Limb (tissue), 2 donors: ENCODE measurements at regions not wholly inside any gene's neighbourhood (a gene's known extent, or its start where the extent isn't known, plus 50 kb on each side); places are given as distances from the start of the nearest gene placed in this dataset.

Source experiments
- DNase-seq, 2 donors: peaks; one replicate each; pipeline ENCODE4 v3.0.0-alpha.2; 2016; ENCODE audit errors: extremely low spot score in 2 of 2

DNA sequence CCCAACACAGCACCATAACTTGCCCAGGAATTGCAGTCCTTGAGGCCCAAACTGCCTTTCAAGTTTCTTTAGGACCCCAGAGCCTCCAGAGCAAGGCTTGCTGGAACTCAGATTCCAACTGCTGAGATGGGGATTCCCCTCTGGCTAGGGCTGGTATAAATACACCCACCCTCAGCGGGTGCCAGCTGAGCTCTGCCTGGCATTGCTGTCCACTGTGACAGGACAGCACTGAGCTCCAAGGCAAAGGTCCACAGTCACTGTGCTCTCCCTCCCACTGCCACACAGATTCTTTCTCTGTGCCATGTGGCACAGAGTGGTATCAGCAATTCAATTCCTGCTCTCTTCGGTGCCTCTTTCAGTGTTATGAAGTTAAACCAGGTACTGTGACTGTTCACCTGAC lies 304.2 kb upstream of the LMCD1 start:
- DNase-seq, result no peak

DNA sequence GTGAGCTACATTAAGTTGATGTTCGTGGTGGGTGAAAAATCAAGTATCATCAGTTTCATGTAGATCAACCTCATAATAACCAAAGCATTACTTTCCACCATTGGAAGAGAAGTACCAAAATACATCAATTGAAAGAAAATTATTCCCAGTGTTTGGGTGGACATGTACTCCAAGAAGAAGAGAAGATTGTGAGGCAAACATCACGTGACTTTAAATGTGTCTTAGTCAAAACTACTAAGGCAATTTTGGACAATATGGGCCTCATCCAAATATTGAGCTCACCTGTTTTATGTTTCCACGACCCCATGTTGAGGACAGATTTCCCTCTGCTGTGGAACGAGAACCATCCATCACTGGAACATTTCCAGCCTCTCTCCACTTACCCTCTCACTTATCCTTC lies 303.0 kb upstream of the LMCD1 start:
- no peak for DNase-seq

DNA sequence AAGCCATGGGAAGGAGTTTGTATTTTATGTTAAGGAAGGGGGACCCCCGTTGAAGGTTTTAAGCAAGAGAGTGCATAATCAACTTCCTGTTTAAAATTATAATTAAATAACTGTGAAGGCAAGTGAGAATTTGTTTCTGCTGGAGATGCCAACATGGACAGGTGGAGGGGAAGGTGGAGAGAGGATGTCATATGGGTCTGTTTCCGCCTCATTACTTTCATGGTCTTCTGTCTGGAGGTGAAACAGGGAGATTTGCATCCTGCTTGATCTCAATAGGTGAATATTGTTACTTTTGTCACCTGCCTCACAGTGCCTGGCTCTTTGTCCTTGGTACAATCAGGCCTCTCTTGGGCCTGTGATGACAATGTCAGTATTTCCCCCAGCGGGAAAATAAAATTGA lies 300.6 kb upstream of the LMCD1 start:
- DNase-seq, result no peak

DNA sequence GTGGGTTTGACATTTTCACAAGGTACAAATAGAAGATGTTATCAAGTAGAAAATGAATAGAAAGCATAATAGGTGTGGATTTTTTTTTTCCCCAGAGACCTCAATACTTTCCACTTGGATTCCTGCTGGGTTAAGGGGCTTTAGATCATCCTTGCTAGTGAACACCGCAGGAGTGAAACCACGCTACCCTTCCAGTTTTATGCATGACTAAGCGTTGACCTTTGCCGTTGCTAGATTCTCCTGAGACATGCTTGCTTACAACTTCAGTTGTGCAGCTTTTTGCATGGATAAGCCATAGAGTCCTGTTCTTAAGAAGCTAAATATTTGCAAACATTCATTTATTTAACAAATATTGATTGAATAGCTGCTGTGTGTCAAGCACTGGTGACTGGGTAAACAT lies 299.7 kb upstream of the LMCD1 start:
- DNase-seq, result no peak

DNA sequence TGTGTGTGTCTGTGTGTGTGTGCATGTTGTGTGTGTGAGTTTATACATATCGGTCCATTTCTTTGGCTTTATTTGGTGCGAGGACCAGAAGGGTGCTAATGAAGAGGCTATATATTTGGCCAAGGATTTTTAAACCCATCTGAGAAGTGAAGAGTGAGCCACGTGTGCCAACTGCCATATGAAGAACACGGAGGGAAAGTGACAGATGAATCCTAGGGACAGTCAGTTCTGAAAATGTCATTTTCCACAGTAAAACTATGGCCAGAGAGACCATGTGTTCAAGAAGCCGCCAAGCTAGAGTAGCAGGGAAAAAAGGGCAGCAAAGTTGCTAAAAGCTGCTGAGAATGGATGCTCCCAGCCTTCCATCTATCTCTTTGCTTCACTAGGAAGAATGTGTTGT lies 297.3 kb upstream of the LMCD1 start:
- DNase-seq, result no peak

DNA sequence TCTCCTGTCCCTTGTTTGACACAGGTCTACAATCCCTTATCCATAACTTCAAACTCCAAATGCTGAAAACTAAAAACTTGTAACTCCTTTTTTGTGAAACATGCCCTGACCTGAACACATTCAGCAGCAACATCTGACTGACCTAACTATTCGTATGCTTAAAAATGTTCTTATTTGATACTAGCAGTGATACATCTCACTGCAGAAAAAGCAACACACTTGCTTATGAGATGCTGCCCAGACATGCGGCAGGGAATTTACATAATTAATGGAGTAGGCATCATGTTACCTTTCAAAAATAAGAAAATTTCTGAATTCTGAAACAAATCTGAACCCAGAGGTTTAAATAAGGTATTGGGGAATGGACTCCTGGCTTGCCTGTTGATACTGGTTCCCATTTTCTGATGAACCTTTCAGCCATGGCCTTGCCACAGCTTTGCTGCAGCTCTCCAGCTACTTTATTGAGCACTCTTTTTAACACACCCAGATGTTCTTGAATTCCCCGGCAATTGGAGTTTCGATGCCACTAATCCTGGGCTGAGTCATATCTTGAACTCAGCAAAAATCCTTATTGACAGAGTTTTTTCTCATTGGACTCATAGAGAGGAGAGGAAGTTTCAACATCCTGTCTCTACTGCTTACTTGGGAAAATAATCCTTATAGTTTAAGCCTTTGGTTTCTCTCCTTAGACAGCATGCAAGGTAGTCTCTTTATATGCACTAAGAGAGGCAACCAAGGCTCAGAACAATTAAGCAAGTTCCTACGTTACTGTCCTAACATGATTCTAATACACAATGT lies 296.6 kb upstream of the LMCD1 start:
- DNase-seq, result no peak

DNA sequence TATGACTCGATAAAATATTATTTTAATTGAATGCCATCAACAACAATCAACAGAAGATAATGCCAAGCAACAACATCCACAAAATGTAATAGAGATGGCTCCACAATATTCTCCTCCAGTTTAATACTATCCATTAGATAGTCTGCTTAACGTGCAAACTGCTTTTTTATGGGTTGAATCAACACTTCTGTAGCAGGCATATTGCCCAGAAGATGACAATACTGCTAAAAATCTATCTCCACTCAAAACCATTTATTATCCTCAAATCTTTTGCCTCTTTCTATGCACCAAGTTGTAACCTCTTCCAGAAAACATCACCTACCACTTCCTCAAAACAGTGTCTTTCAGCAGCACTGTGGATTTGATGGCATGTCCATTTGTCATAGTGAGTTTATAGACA lies 295.7 kb upstream of the LMCD1 start:
- no peak for DNase-seq

DNA sequence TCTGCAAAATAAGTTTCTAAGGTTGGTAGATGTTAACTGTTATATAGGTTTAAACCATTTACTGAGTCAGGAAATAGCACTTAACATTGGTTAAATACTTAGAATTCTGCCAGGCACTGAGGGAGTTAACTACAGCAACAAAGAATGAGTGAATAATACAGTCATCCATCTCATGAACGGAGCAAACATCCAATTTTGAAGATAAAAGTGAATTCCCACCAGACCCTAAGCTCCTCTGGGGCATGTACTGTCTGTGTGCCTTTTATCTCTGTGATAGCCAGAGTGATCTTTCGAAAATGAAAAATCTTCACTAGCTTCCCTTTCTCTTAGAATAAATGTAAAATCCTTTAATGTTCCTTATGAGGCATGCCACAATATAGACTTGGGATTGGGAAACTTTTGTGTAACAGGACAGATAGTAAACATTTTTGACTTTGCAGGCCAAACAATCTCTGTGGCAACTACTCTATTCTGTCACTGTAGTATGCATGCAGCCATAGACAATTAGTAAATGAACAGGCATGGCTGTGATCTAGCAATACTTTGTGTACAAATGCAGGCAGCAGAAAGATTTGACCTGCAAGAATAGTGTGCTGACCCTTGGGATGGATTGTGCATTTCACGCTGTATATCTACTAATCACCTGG lies 294.5 kb upstream of the LMCD1 start:
- no peak for DNase-seq

DNA sequence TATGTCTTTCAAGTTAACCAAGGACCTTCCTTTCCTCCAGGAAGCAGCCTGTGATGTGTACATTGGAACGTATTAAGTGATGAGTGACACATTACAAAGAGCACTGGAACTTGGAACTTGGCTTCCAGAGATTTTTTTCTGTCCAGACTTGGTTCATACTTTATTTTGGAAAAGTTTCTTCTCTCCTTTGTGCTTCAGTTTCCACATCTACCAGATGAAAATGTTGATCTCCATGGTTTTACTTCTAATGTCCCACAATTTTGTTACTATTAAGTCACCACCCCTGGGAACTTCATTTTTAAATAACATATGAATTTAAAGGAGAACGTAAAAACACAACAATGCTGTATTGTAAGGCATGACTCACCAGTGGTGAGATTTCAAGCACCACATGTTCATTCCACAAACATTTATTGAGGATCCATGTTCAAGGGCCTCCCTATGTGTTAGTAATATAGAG lies 290.7 kb upstream of the LMCD1 start:
- DNase-seq, result no peak

DNA sequence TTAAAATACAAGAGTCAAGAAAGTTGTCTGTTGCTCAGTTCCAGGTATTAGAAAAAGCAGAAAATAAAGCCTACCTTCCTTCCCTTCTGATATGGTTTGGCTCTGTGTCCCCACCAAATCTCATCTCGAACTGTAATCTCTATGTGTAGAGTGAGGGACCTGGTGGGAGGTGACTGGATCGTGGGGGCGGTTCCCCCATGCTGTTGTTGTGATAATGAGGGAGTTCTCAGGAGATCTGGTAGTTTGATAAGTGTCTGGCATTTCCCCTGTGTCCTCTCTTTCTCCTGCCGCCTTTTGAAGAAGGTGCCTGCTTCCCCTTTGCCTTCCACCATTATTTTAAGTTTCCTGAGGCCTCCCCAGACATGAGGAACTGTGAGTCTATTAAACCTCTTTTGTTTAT lies 288.8 kb upstream of the LMCD1 start:
- no peak for DNase-seq

DNA sequence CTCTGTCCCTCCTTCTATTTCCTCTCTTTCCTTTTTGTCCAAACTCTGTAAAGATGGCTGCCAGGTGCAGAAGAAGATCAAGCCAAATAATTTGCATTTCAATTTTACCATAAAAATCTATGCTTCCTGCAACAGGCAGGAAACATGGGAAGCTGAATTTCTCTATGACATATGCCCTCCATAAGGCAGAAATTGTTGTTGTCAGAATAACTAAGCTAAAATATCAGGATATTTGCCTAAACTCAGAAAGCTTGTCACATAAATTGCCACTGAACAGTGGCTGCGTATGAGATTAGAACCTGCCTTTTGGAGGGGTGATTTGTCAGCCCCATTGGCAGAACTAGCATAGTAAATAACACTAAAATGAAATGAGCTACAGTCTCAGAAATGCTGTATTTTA lies 288.3 kb upstream of the LMCD1 start:
- no peak for DNase-seq

DNA sequence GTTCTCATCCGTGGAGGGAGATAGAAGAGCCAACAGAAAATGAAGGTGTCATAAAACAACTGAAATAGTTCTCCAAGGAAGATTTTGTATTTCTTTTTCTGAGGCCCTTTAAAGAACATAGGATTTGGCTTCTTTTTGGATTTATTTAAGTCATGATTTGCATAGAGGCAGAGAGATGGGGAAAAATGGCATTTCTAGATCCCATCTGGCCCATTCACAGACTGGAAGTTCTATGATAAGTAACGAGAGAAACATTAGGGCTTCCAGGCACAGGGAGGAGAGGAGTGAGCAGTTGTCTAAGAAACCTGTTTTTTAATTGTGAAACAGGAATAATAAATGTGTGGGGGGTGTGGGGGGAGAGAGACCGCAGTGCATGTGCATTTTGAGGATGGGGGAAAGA lies 285.8 kb upstream of the LMCD1 start:
- no peak for DNase-seq

DNA sequence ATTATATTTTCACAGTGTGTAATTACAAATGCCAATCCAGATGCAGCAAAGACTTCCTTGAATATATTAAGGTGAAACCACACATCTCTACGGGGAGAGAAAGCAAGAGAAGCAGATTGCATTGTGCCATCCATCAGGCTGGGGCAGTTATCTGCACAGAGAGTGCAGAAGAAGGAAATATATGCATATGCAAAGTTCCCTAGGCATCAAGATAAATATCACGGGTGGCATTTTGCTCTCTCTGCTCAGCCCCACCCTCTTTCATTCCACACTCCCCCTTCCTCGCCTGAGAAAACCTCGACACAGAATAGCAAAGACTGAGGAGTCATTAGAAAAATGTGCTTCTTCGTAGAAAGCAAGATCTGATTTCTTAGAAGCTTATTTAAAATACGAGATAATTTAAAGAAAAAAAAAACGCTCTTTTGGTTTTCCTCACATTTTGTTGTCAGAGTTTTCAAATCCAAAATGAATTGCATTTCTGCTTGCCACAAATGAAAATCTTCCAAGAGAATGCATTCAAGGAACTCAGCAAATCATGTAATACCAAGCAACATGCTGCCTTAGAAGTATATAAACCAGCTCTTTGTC lies 283.2 kb upstream of the LMCD1 start:
- DNase-seq, result no peak

DNA sequence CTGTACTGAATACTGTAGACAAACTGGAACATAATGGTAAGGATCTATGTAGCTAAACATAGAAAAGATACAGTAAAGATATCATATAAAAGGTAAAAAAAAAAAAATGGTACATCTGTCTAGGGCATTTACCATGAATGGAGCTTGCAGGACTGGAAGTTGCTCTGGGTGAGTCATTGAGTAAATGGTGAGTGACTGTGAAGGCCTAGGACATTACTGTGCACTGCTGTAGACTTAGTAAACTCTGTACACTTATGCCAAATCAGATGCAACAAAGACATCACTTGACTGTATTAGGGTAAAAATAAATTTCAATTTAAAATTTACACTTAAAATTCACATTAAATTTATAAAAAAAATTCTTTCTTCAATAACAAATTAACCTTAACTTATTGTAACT lies 281.3 kb upstream of the LMCD1 start:
- no peak for DNase-seq

DNA sequence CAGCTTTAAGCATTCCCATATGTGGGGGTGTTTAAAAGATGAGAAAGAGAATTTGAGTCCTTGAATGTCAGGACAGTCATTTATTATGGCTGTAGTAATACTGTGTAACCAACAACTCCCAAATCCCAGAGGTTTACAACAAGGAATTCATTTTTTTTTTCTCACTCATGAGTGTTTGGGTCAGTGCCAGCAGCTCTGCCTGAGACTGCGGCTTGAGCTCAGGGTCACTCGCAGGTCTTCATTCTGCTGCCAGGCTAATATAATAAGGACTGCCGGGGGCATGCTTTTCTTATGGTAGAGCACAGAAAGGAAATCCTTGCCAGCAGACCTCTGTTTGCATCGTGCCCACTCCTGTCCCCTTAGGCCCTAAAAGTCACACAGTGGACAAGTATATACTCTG lies 277.9 kb upstream of the LMCD1 start:
- peak; percentile 26 to 58 for DNase-seq

DNA sequence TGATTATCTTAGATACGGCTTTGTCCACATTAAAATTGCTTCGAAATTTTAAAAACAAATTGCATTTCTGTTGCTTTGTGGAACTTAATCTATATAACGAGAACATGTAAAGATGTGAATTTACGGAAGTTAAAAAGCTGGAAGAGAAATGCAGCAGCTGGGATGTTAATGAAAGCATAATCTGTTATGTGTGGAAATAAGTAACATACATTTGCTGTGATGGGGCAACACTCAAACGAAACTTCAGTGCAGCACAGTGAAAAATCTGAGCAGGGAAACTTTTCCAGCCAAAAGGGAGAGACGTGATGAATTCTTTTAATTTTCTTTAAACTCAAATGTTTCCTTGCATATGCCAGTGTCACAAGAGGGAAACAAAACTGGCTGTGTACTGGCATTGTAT lies 276.7 kb upstream of the LMCD1 start:
- DNase-seq, result no peak

DNA sequence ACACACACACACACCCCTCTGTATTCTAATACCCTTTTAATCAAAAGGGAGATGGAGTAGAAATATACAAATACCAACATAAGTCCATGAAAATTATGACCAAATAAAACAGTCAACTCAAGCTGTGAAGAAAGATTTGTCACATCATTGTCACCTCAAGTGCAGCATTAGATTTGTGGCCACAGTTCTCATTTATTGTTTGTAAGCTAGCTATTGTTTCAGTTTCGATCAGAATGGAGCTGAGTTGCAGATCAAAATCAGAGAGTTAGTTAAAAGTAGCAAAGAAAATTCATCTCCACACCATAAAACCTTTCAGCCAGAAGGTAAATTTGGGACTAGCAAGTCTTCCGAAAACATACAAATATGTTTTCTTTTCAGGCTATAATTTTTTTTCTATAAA lies 267.7 kb upstream of the LMCD1 start:
- no peak for DNase-seq

DNA sequence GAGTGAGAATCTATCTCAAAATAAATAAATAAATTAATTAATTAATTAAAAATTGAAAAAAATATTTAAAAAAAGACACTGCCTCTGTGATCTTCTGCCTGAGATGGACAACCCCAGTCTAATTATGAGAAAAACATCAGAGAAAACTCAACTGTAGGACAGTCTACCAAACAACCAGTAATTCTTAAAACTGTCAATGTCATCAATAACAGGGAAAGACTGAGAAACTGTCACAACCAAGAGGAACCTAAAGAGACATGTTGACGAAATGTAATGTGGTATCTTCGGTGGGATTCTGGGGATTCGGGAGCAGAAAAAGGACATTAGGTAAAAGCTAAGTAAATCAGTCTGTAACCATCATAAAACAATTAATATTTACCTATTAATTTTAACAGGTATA lies 265.4 kb upstream of the LMCD1 start:
- DNase-seq, result no peak

DNA sequence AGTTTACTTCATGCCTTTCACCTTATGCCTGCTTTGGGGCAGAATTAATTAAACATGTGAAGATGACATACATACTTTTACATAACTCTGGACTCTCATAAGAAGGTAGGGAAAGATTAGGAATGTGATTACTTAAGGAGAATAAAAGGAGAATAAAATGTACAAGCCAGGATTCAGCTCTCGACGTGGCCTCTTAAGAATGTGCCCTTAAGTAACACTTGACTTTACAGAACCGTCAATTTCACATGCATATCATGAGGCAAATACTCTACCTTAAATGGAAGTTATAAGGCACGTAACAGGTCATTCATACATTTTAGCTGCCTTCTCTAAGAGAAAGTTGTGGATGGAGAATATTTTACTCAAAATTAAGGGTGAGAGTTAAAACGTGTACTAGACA lies 263.7 kb upstream of the LMCD1 start:
- no peak for DNase-seq

DNA sequence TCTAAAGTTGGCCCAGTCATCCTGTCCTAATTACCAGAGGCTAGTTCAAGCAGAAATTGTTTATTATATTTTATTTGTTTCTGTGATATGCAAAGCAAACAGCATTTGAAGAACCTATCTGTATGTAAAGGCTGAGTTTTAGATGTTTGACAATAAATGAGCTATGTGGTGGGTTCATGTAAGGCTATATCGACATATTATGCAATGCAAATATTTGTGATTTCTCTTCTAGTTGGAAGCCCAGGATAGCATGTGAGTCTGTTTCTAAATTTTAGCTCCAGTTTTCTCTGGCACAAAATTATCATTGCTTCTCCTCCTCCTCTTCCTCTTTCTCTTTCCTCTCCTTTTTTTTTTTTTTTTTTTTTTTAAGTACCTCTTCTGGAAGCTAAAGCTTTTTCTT lies 263.2 kb upstream of the LMCD1 start:
- DNase-seq, result no peak

DNA sequence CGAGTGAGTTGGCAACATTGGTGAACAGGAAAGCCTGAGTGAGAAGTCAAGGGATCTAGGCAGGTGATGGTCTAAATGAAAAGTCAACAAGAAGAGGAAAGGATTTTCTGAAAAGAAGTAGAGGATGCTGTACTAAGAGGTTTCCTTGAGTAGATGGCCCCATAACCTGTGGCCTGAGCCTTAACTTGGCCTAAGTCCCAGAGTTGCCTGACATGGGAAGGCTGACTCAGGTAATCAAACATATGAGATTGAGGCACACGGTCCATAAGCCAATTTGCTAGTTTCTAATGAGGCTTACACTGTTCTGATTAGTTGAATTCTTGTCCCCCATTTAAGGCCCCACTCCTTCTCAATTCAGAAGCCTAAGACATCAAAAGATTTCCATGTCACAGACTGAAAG lies 262.5 kb upstream of the LMCD1 start:
- DNase-seq, result no peak

DNA sequence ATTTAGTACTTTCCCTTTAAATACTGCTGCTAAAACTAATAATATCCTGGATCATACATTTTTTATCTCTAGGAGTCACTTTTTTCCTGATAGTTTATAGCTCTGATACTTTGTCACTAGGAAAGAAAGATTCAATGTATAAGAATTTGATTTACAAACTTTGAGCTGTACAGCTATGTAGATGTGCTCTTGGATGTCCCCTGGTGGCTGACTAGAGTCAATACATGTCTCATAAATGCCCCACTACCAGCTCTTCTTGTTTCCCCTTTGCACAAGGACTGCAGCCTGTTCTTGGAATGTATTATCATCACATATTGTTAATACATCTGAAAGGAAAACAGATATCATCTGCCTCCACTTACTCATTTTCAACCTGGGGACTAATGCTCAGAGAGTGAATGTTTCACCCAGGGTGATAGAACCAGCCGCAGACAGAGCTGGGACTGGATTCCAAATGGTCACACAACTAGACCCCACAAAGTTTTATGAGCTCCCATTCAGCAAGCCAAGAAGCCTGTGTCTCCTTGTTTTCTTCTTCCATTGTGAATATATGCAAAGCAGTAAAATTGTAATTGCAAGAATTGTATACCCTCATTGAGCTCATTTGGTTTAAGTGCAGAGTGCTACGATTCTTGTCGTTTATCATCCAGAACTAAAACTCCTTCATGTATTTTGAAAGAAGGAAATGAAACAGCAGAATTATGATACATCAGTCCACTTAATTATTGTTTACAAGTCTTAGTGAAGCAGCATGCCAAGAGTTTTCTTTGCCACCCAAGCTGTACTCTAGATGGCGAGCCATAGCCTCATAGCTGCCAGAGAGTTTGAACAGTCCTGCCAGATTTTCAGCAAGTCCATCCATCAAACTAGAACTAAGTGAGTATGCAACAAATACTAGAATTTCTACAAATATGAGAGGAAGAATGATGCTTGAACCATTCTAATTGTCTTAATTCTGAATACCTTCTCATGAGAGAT lies 261.6 kb upstream of the LMCD1 start:
- peak; percentile 33 to 59 for DNase-seq
